Endodermal cell (in vitro differentiated cells): ENCODE measurements at regions not wholly inside any gene's neighbourhood (a gene's known extent, or its start where the extent isn't known, plus 50 kb on each side); places are given as distances from the start of the nearest gene placed in this dataset.

Source experiments
- DNase-seq: peaks from one replicate; pipeline ENCODE4 v3.0.0-alpha.2; 2017
- H3K27ac ChIP-seq: 2 replicates; pipeline ENCODE4 v1.5.1; 2013; ENCODE audit warnings: mild to moderate bottlenecking, low read depth, low read length, moderate library complexity
- H3K27me3 ChIP-seq: 2 replicates; pipeline ENCODE4 v1.6.1; 2013; ENCODE audit warnings: mild to moderate bottlenecking, low read length, moderate library complexity; ENCODE audit not compliant: insufficient read depth, control insufficient read depth, poor library complexity, severe bottlenecking
- H3K36me3 ChIP-seq: 2 replicates; pipeline ENCODE4 v1.7.0; 2013; ENCODE audit warnings: mild to moderate bottlenecking, low read length, moderate library complexity; ENCODE audit not compliant: control insufficient read depth, insufficient read depth
- H3K4me1 ChIP-seq: one replicate; pipeline ENCODE4 v1.7.0; 2013; ENCODE audit warnings: low read length; ENCODE audit not compliant: control insufficient read depth, insufficient read depth
- H3K4me3 ChIP-seq: 2 replicates; pipeline ENCODE4 v1.5.1; 2013; ENCODE audit warnings: mild to moderate bottlenecking, low read length, moderate library complexity
- H3K9ac ChIP-seq: 2 replicates; pipeline ENCODE4 v1.6.1; 2013; ENCODE audit warnings: mild to moderate bottlenecking, low read length, moderate library complexity; ENCODE audit not compliant: poor library complexity, severe bottlenecking; ENCODE audit errors: extremely low read depth
- H3K9me3 ChIP-seq: 2 replicates; pipeline ENCODE4 v1.6.1; 2013; ENCODE audit warnings: mild to moderate bottlenecking, low read length, moderate library complexity; ENCODE audit not compliant: control insufficient read depth
- H3K27ac Mint-ChIP-seq: 2 replicates; pipeline ENCODE4 v1.8.0; 2020; ENCODE audit warnings: mixed read lengths
- H3K27me3 Mint-ChIP-seq: 2 replicates; pipeline ENCODE4 v1.8.0; 2021; ENCODE audit warnings: mild to moderate bottlenecking, mixed read lengths; ENCODE audit not compliant: insufficient read depth
- H3K36me3 Mint-ChIP-seq: 2 replicates; pipeline ENCODE4 v1.8.0; 2020; ENCODE audit warnings: low read depth, mixed read lengths
- H3K4me1 Mint-ChIP-seq: 2 replicates; pipeline ENCODE4 v1.8.0; 2020; ENCODE audit warnings: mixed read lengths
- H3K4me3 Mint-ChIP-seq: 2 replicates; pipeline ENCODE4 v1.8.0; 2020; ENCODE audit warnings: mild to moderate bottlenecking, moderate library complexity, mixed read lengths
- H3K9me3 Mint-ChIP-seq: 2 replicates; pipeline ENCODE4 v1.8.0; 2020; ENCODE audit warnings: mild to moderate bottlenecking, mixed read lengths
- CTCF ChIP-seq: fragments of 200-600 bp; sonication (generic); conservative IDR thresholded peaks from 2 replicates; pipeline ENCODE4 v1.5.0; 2021; ENCODE audit warnings: antibody characterized with exemption, mild to moderate bottlenecking
- WGBS, 2 experiments: methylation state at CpG; one replicate each; pipeline versions ENCODE4 v1.1.5 to v1.1.7; 2013; ENCODE audit warnings: missing lambda C conversion rate in 2 of 2, mixed read lengths in 1 of 2; ENCODE audit not compliant: insufficient coverage in 1 of 2, insufficient read length in 1 of 2; 5-methylcytosine and 5-hydroxymethylcytosine counted together

- Mint-ChIP-seq H3K36me3 (no peaks in the 10 kb centered on the region), H3K9me3 (no peaks in the 10 kb centered on the region), H3K4me1 (peaks cover 4% of the 10 kb centered on the region), H3K27ac (no peak overlapping the region), H3K27me3 (no peaks in the 10 kb centered on the region), H3K4me3 (no peak overlapping the region)
- H3K4me1 ChIP-seq: no peaks in the 10 kb centered on the region
- no peak overlapping the region for H3K9ac ChIP-seq
- no peaks in the 10 kb centered on the region for H3K36me3 ChIP-seq
- no peak for DNase-seq
- no peaks in the 10 kb centered on the region for H3K27me3 ChIP-seq
- H3K4me3 ChIP-seq: no peak overlapping the region
- 91 to 100% methylated on average over 1 to 3 of the region's 3 CpGs for WGBS, 2 experiments
- H3K9me3 ChIP-seq: no peaks in the 10 kb centered on the region
- TF ChIP-seq CTCF: no peak
- no peak overlapping the region for H3K27ac ChIP-seq
These were observed 268.2 kb downstream of the SNAPC1 start for GRCh38 chr14:62030387-62030786.

- Mint-ChIP-seq H3K27me3 (no peaks in the 10 kb centered on the region), H3K36me3 (no peaks in the 10 kb centered on the region), H3K4me1 (peaks cover 4% of the 10 kb centered on the region), H3K4me3 (no peak overlapping the region), H3K9me3 (no peaks in the 10 kb centered on the region), H3K27ac (no peak overlapping the region)
- no peaks in the 10 kb centered on the region for H3K36me3 ChIP-seq
- no peak overlapping the region for H3K9ac ChIP-seq
- no peaks in the 10 kb centered on the region for H3K4me1 ChIP-seq
- DNase-seq: no peak
- no peak for TF ChIP-seq CTCF
- no peaks in the 10 kb centered on the region for H3K27me3 ChIP-seq
- WGBS, 2 experiments: 86 to 93% methylated on average over 3 of the region's 3 CpGs
- no peaks in the 10 kb centered on the region for H3K9me3 ChIP-seq
- H3K27ac ChIP-seq: no peak overlapping the region
- H3K4me3 ChIP-seq: no peak overlapping the region
These were observed 269.3 kb downstream of the SNAPC1 start for GRCh38 chr14:62031504-62031903.

GRCh38 chr14:62053188-62053587 lies 291.0 kb downstream of the SNAPC1 start:
- 92 to 97% methylated on average over 3 of the region's 3 CpGs for WGBS, 2 experiments
- no peaks in the 10 kb centered on the region for H3K36me3 ChIP-seq
- H3K4me3 Mint-ChIP-seq: no peak overlapping the region
- H3K36me3 Mint-ChIP-seq: peaks cover 2% of the 10 kb centered on the region
- H3K27me3 ChIP-seq: no peaks in the 10 kb centered on the region
- no peak overlapping the region for H3K9ac ChIP-seq
- TF ChIP-seq CTCF: no peak
- H3K27ac Mint-ChIP-seq: no peak overlapping the region
- H3K9me3 Mint-ChIP-seq: peaks cover 46% of the 10 kb centered on the region
- H3K4me3 ChIP-seq: no peak overlapping the region
- peaks cover 7% of the 10 kb centered on the region for H3K9me3 ChIP-seq
- no peaks in the 10 kb centered on the region for H3K4me1 ChIP-seq
- DNase-seq: no peak
- H3K27ac ChIP-seq: no peak overlapping the region
- H3K4me1 Mint-ChIP-seq: peaks cover 19% of the 10 kb centered on the region
- peaks cover 6% of the 10 kb centered on the region for H3K27me3 Mint-ChIP-seq
